ENCODE measurements at regions not wholly inside any gene's neighbourhood (a gene's known extent, or its start where the extent isn't known, plus 50 kb on each side); places are given as distances from the start of the nearest gene placed in this dataset.

DNA sequence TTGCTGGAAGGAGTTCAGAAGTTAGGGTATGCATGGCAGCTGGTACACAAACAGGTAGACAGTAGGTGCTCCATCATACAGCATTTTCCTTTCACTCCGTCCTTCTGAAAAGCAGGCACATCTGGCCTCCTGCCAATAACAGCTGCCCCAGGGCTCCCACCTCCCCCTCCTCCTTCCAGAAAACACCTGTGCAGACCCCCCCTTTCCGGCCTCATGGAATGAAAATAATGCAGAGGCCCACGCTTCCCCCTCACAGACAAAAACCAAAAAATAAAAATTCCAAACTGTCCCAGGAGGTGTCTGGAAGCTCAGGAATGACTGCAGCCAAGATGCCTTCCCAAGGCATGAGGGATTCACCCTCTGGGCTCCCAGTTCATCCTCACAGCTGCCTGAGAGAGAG lies 185.5 kb downstream of the MN1 start:
- intact Hi-C loops (cut with micrococcal nuclease; ENCODE audit: unreplicated experiment), result no loop called here
- no peak for DNase-seq (ENCODE audit: low spot score)
- no peaks in the 10 kb centered on the region for H3K36me3 ChIP-seq (ENCODE audit: insufficient read depth, low read length, poor library complexity, severe bottlenecking)
- POLR2A ChIA-PET (ENCODE audit: low non-redundant PET), result no interaction called here
- H3K4me3 ChIP-seq (ENCODE audit: low read depth, low read length, poor library complexity, severe bottlenecking), result no peak overlapping the region
- no TSS peak for BruUV-seq (replicated peaks)
- no peaks in the 10 kb centered on the region for H3K9me3 ChIP-seq (ENCODE audit: low read depth, low read length, poor library complexity, severe bottlenecking)
- no peak overlapping the region for H3K27ac ChIP-seq (ENCODE audit: low read depth, low read length, poor library complexity, severe bottlenecking)
- no peaks in the 10 kb centered on the region for H3K27me3 ChIP-seq (replicated peaks; ENCODE audit: insufficient read depth, low read depth, low read length, poor library complexity)
- H3K4me1 ChIP-seq (ENCODE audit: insufficient read depth, low read length, poor library complexity, severe bottlenecking), result peaks cover 14% of the 10 kb centered on the region
- CTCF ChIA-PET, result no interaction called here
- TF ChIP-seq, protein P1, sequence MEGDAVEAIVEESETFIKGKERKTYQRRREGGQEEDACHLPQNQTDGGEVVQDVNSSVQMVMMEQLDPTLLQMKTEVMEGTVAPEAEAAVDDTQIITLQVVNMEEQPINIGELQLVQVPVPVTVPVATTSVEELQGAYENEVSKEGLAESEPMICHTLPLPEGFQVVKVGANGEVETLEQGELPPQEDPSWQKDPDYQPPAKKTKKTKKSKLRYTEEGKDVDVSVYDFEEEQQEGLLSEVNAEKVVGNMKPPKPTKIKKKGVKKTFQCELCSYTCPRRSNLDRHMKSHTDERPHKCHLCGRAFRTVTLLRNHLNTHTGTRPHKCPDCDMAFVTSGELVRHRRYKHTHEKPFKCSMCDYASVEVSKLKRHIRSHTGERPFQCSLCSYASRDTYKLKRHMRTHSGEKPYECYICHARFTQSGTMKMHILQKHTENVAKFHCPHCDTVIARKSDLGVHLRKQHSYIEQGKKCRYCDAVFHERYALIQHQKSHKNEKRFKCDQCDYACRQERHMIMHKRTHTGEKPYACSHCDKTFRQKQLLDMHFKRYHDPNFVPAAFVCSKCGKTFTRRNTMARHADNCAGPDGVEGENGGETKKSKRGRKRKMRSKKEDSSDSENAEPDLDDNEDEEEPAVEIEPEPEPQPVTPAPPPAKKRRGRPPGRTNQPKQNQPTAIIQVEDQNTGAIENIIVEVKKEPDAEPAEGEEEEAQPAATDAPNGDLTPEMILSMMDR (conservative IDR thresholded peaks at IDR 0.05; ENCODE audit: low read depth, low read length), result no peak
- TF ChIP-seq EZH2 (IDR thresholded peaks at IDR 0.05; ENCODE audit: borderline replicate concordance, low read depth, low read length, poor library complexity, severe bottlenecking), result no peak

DNA sequence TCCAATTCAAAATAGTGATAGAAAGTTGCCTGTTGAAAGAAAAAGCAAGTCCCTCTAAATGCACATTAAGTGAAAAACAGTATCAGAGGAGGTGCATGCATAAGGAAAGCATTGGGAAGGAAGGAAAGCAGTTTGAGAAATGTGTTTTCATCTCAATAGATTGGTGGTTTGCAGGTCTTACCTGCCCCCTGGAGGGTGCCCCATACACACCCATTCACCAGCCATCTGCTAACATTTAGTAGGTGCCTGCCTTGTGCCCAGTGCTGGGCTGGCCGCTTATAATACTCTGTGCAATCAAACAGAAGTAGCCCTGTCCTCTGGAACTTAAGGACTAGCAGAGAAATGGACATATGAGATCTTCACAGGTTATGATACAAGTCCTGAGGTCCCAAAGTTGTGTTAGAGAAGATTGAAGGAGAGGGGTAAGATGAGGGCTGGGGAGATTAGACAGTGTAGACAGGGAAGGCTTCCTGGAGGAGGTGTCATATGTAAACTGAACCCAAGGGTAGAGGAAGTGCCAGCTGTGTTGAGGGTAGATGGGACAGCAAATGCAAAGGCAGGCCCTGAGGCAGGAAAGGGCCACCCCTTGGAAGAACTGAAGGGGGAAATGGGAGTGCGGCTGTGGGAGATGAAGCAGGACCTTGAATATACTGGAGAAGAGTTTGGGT lies 184.2 kb downstream of the MN1 start:
- no peak for TF ChIP-seq EZH2 (IDR thresholded peaks at IDR 0.05; ENCODE audit: borderline replicate concordance, low read depth, low read length, poor library complexity, severe bottlenecking)
- TF ChIP-seq, protein P1 (conservative IDR thresholded peaks at IDR 0.05; ENCODE audit: low read depth, low read length), result no peak
- no TSS peak for BruUV-seq (replicated peaks)
- H3K9me3 ChIP-seq (ENCODE audit: low read depth, low read length, poor library complexity, severe bottlenecking), result no peaks in the 10 kb centered on the region
- no peak overlapping the region for H3K4me3 ChIP-seq (ENCODE audit: low read depth, low read length, poor library complexity, severe bottlenecking)
- H3K27me3 ChIP-seq (replicated peaks; ENCODE audit: insufficient read depth, low read depth, low read length, poor library complexity), result no peaks in the 10 kb centered on the region
- no peak overlapping the region for H3K27ac ChIP-seq (ENCODE audit: low read depth, low read length, poor library complexity, severe bottlenecking)
- DNase-seq (ENCODE audit: low spot score), result no peak
- POLR2A ChIA-PET (ENCODE audit: low non-redundant PET), result interaction anchor here (0.7 kb wide), 1 partner anchor 189 kb away, joined by 10 read pairs; no protein-coding TSS in a partner anchor
- peaks cover 1% of the 10 kb centered on the region for H3K4me1 ChIP-seq (ENCODE audit: insufficient read depth, low read length, poor library complexity, severe bottlenecking)
- no peaks in the 10 kb centered on the region for H3K36me3 ChIP-seq (ENCODE audit: insufficient read depth, low read length, poor library complexity, severe bottlenecking)
- intact Hi-C loops (cut with micrococcal nuclease; ENCODE audit: unreplicated experiment), result no loop called here
- CTCF ChIA-PET, result no interaction called here

DNA sequence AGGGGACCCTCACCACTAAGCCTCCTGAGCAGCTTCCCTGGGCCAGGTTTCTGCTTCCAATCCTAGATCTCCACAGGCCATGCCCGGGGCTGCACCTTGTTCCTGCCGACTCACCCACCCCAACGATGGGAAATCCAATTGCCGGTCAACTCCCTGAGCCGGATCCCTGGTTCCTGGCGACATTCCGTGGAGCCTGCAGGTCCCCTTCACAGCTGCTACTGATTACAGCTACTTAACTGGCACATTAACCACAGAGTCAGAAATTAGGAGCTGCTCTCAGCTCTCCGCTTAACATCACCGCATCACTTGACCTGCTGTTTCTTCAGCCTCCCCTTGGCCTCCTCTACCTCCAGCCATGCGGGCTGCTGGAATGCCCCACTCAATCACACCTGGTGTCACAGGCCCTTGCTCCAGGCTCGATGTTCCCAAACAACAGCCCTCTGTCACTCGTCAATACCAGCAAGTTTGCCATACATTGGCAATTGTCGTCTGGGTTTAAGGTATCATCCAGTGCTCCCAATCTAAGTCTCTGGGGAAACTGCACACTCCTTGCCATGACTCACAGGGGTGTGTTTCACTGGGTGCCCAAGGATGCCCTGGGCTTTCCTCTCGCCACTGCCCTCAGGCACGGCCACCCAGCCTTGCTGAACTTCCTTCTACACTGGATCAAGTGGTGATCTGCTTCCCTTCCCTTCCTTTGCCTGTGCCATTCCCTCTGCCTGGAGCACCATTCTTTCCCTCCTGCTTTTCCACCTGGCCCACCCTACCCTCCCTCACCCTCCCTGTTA lies 181.0 kb downstream of the MN1 start:
- Histone ChIP-seq H3K4me1 (ENCODE audit: insufficient read depth, low read length, poor library complexity, severe bottlenecking) (no peaks in the 10 kb centered on the region), H3K4me3 (ENCODE audit: low read depth, low read length, poor library complexity, severe bottlenecking) (no peak overlapping the region), H3K36me3 (ENCODE audit: insufficient read depth, low read length, poor library complexity, severe bottlenecking) (no peaks in the 10 kb centered on the region), H3K27ac (ENCODE audit: low read depth, low read length, poor library complexity, severe bottlenecking) (no peak overlapping the region), H3K27me3 (replicated peaks; ENCODE audit: insufficient read depth, low read depth, low read length, poor library complexity) (no peaks in the 10 kb centered on the region), H3K9me3 (ENCODE audit: low read depth, low read length, poor library complexity, severe bottlenecking) (no peaks in the 10 kb centered on the region)
- intact Hi-C loops (cut with micrococcal nuclease; ENCODE audit: unreplicated experiment), result no loop called here
- POLR2A ChIA-PET (ENCODE audit: low non-redundant PET), result no interaction called here
- no peak for DNase-seq (ENCODE audit: low spot score)
- TF ChIP-seq, protein P1 (conservative IDR thresholded peaks at IDR 0.05; ENCODE audit: low read depth, low read length), result no peak
- TF ChIP-seq EZH2 (IDR thresholded peaks at IDR 0.05; ENCODE audit: borderline replicate concordance, low read depth, low read length, poor library complexity, severe bottlenecking), result no peak
- CTCF ChIA-PET, result no interaction called here
- no TSS peak for BruUV-seq (replicated peaks)

Measured in A673 (cell line).